K562 (cell line): ENCODE measurements at regions not wholly inside any gene's neighbourhood (a gene's known extent, or its start where the extent isn't known, plus 50 kb on each side); places are given as distances from the start of the nearest gene placed in this dataset.

ENCODE experiments used
- ATAC-seq: fragments of 200-7000 bp; cut with Tn5 transposase; 3 replicates; pipeline ENCODE4 v1.9.1; 2020; ENCODE audit warnings: moderate library complexity
- BruUV-seq: library from RNA; stranded (reverse); fragments of 400-500 nt; replicated peaks from 2 replicates; lab custom pipeline; 2021; lab: Mats Ljungman, UMichigan
- CTCF ChIA-PET: fragments of 300-600 bp; formaldehyde crosslinking; extraction: SDS; loops from one replicate; lab custom pipeline; 2021; ENCODE audit warnings: low intra/inter-chr PET ratio; lab: Yijun Ruan, JAX
- POLR2A ChIA-PET: fragments of 300-600, 350-650 bp; sonication (Branson Sonifier 250); formaldehyde crosslinking; extraction: SDS; loops from one replicate; lab custom pipeline; 2021; ENCODE audit warnings: antibody characterized with exemption, inconsistent platforms; lab: Yijun Ruan, JAX
- DNase-seq, 4 experiments: peaks; one replicate each; pipeline versions ENCODE4 v3.0.0 to v3.0.0-alpha.2; 2011 to 2018; ENCODE audit warnings: low spot score in 3 of 4, mixed read lengths in 3 of 4; ENCODE audit errors: extremely low read depth in 1 of 4
- FAIRE-seq: peaks from 2 replicates; lab custom pipeline; 2011; peaks lifted over from hg19 to GRCh38; lab: Jason Lieb, UNC
- H2AFZ ChIP-seq: 2 replicates; pipeline ENCODE4 v1.6.0; 2011; ENCODE audit warnings: low read depth, low read length, control low read depth, inconsistent platforms
- H3K27ac ChIP-seq: fragments of 200-600 bp; 3 replicates; pipeline ENCODE4 v1.8.0; 2011; ENCODE audit warnings: low read depth, mild to moderate bottlenecking, control low read depth, inconsistent platforms, low read length, moderate library complexity, mixed read lengths; ENCODE audit errors: extremely low read depth
- H3K27me3 ChIP-seq, 2 experiments: fragments of 300-600 bp in 1 of 2; 2 replicates in 1 of 2; 3 replicates in 1 of 2; pipeline versions ENCODE4 v1.6.0 to v1.8.0; 2011; ENCODE audit warnings: inconsistent platforms in 2 of 2, low read length in 2 of 2, mild to moderate bottlenecking in 1 of 2, mixed read lengths in 1 of 2, moderate library complexity in 1 of 2; ENCODE audit not compliant: control insufficient read depth in 2 of 2, insufficient read depth in 2 of 2
- H3K36me3 ChIP-seq: fragments of 300-600 bp; 3 replicates; pipeline ENCODE4 v1.8.0; 2011; ENCODE audit warnings: mild to moderate bottlenecking, low read length, inconsistent platforms; ENCODE audit not compliant: control insufficient read depth, insufficient read depth
- H3K4me1 ChIP-seq, 2 experiments: fragments of 200-600 bp in 1 of 2; replicated peaks in 1 of 2; 2 replicates in 1 of 2; 3 replicates in 1 of 2; pipeline versions ENCODE4 v1.5.1 to v1.8.0; 2011; ENCODE audit warnings: inconsistent platforms in 2 of 2, low read length in 2 of 2, mild to moderate bottlenecking in 1 of 2, mixed read lengths in 1 of 2, moderate library complexity in 1 of 2; ENCODE audit not compliant: control insufficient read depth in 2 of 2, insufficient read depth in 2 of 2
- H3K4me2 ChIP-seq: 2 replicates; pipeline ENCODE4 v1.6.1; 2011; ENCODE audit warnings: low read length, control low read depth, inconsistent platforms, mixed read lengths; ENCODE audit not compliant: insufficient read depth
- H3K4me3 ChIP-seq: fragments of 200-600 bp; sonication (generic), shearing (Covaris generic); 2 replicates; pipeline ENCODE4 v1.5.1; 2016; ENCODE audit warnings: control low read depth, inconsistent platforms
- H3K79me2 ChIP-seq: fragments of 200-600 bp; 3 replicates; pipeline ENCODE4 v1.8.0; 2011; ENCODE audit warnings: low read length, inconsistent platforms; ENCODE audit not compliant: control insufficient read depth, insufficient read depth
- H3K9ac ChIP-seq, 2 experiments: 2 replicates each; pipeline versions ENCODE4 v1.6.0 to v1.6.1; 2011; ENCODE audit warnings: low read depth in 2 of 2, low read length in 2 of 2, control low read depth in 1 of 2, inconsistent platforms in 1 of 2, mild to moderate bottlenecking in 1 of 2, mixed read lengths in 1 of 2; ENCODE audit not compliant: insufficient read depth in 1 of 2
- H3K9me1 ChIP-seq: one replicate; pipeline ENCODE4 v1.6.0; 2011; ENCODE audit warnings: inconsistent platforms, mild to moderate bottlenecking, low read length, moderate library complexity; ENCODE audit not compliant: control insufficient read depth, insufficient read depth
- H3K9me3 ChIP-seq: replicated peaks from 2 replicates; pipeline ENCODE4 v1.5.1; 2011; ENCODE audit warnings: low read depth, low read length, inconsistent platforms; ENCODE audit not compliant: control insufficient read depth, insufficient read depth
- H4K20me1 ChIP-seq: replicated peaks from 2 replicates; pipeline ENCODE4 v1.6.1; 2011; ENCODE audit warnings: low read length, inconsistent platforms, mixed read lengths; ENCODE audit not compliant: control insufficient read depth, insufficient read depth
- CCNT2 ChIP-seq: IDR thresholded peaks from 2 replicates; pipeline ENCODE4 v1.6.1; 2011; ENCODE audit warnings: borderline replicate concordance, low read depth, mild to moderate bottlenecking, moderate library complexity, mixed read lengths, low read length; ENCODE audit not compliant: insufficient read length; ENCODE audit errors: extremely low read depth
- EGR1 ChIP-seq: fragments of 450-650 bp; conservative IDR thresholded peaks from 2 replicates; pipeline ENCODE4 v1.6.1; 2017; ENCODE audit warnings: mild to moderate bottlenecking
- EZH2 ChIP-seq: IDR thresholded peaks from 2 replicates; pipeline ENCODE4 v1.6.1; 2012; ENCODE audit warnings: low read depth, mild to moderate bottlenecking, inconsistent platforms, low read length, borderline replicate concordance
- FOXP1 ChIP-seq: sonication (generic); formaldehyde crosslinking; IDR thresholded peaks from 2 replicates; pipeline ENCODE4 v1.8.0; 2022; ENCODE audit warnings: mild to moderate bottlenecking, missing genetic modification reagents
- GABPB2 ChIP-seq: fragments of 250-450 bp; sonication (Bioruptor Pico); conservative IDR thresholded peaks from 2 replicates; pipeline ENCODE4 v1.5.1; 2021; ENCODE audit warnings: mild to moderate bottlenecking
- HOXB6 ChIP-seq: fragments of 250-450 bp; sonication (Bioruptor Pico); IDR thresholded peaks from 2 replicates; pipeline ENCODE4 v1.5.1; 2022; ENCODE audit warnings: mild to moderate bottlenecking, borderline replicate concordance
- HSF4 ChIP-seq: fragments of 250-450 bp; sonication (Bioruptor Pico); IDR thresholded peaks from 2 replicates; pipeline ENCODE4 v2.1.2; 2022; ENCODE audit warnings: mild to moderate bottlenecking, moderate library complexity, borderline replicate concordance
- IRF9 ChIP-seq: fragments of 450-650 bp; IDR thresholded peaks from 2 replicates; pipeline ENCODE4 v1.6.1; 2016; ENCODE audit warnings: missing biosample characterization, missing genetic modification characterization
- MTA1 ChIP-seq: fragments of 450-650 bp; IDR thresholded peaks from 2 replicates; pipeline ENCODE4 v1.6.1; 2017; ENCODE audit warnings: borderline replicate concordance
- TGIF2 ChIP-seq: sonication (generic); formaldehyde crosslinking; IDR thresholded peaks from 2 replicates; pipeline ENCODE4 v1.8.1; 2022; ENCODE audit warnings: mild to moderate bottlenecking, missing genetic modification reagents, moderate library complexity
- ZNF318 ChIP-seq, 2 experiments: fragments of 450-650 bp; IDR thresholded peaks; 2 replicates each; pipeline ENCODE4 v1.6.1; 2016; ENCODE audit warnings: mild to moderate bottlenecking in 2 of 2, borderline replicate concordance in 1 of 2, low read depth in 1 of 2, moderate library complexity in 1 of 2
- ZNF699 ChIP-seq: fragments of 250-450 bp; sonication (Bioruptor Pico); IDR thresholded peaks from 2 replicates; pipeline ENCODE4 v1.8.0; 2021; ENCODE audit warnings: mild to moderate bottlenecking, moderate library complexity; ENCODE audit not compliant: insufficient replicate concordance
- WGBS: fragments of 100-300 bp; shearing (Covaris generic); methylation state at CpG from one replicate; pipeline ENCODE4 v1.1.6; 2016; ENCODE audit warnings: low coverage, mixed read lengths; ENCODE audit not compliant: insufficient coverage; ENCODE audit errors: missing lambda C conversion rate; 5-methylcytosine and 5-hydroxymethylcytosine counted together
- in situ Hi-C: fragments of 300-500 bp; cut with MboI; formaldehyde crosslinking; loops from 4 replicates; pipeline ENCODE4 v1.15.0; 2018; ENCODE audit warnings: inconsistent platforms, mixed read lengths
- intact Hi-C: fragments of 100-400 bp; cut with micrococcal nuclease; formaldehyde crosslinking; loops from 2 replicates; pipeline ENCODE4 v1.14.2; 2022

- ChIA-PET CTCF (no interaction called here), POLR2A (no interaction called here)
- no TSS peak for BruUV-seq
- H3K9ac ChIP-seq = no peak overlapping the region
- H3K79me2 ChIP-seq = no peaks in the 10 kb centered on the region
- H3K4me1 ChIP-seq = no peaks in the 10 kb centered on the region
- no peak for ATAC-seq
- intact Hi-C loops (no loop called here), in situ Hi-C loops (no loop called here)
- H3K27me3 ChIP-seq = no peaks in the 10 kb centered on the region
- no peak overlapping the region for H3K4me2 ChIP-seq
- no peaks in the 10 kb centered on the region for H4K20me1 ChIP-seq
- no peaks in the 10 kb centered on the region for H3K9me1 ChIP-seq
- no peaks in the 10 kb centered on the region for H3K9me3 ChIP-seq
- H2AFZ ChIP-seq = no peak overlapping the region
- H3K27ac ChIP-seq = no peak overlapping the region
- H3K4me3 ChIP-seq = no peak overlapping the region
- WGBS = 0% methylated on average over 3 of the region's 3 CpGs
- no peaks in the 10 kb centered on the region for H3K36me3 ChIP-seq
- FAIRE-seq = no peak
- DNase-seq = no peak
- TF ChIP-seq EGR1 (no peak), FOXP1 (no peak), HSF4 (no peak), ZNF318 (IDR thresholded peaks at IDR 0.05; ENCODE audit: borderline replicate concordance in 1 of 2, low read depth in 1 of 2) (no peak), CCNT2 (no peak), EZH2 (no peak), TGIF2 (CRISPR knock-in tag) (no peak), MTA1 (no peak), ZNF699 (CRISPR knock-in tag) (no peak), GABPB2 (CRISPR knock-in tag) (no peak), HOXB6 (CRISPR knock-in tag) (no peak), IRF9 (no peak)
Observed at GRCh38 chr7:52450816-52451215, 584.6 kb upstream of the POM121L12 start.
